Adrenal gland (tissue), 9 donors: ENCODE measurements at regions not wholly inside any gene's neighbourhood (a gene's known extent, or its start where the extent isn't known, plus 50 kb on each side); places are given as distances from the start of the nearest gene placed in this dataset.

Experiments
- DNase-seq, 7 donors: peaks; one replicate each; pipeline ENCODE4 v3.0.0-alpha.2; 2019 to 2020
- H3K27ac ChIP-seq, 5 donors: fragments of 200-600 bp; sonication (generic) in 4 of 5; 1 replicate in 3 of 5; 2 replicates in 2 of 5; pipeline versions ENCODE4 v1.5.1 to v1.8.0; 2016 to 2020; ENCODE audit warnings: mild to moderate bottlenecking in 1 of 5
- H3K27me3 ChIP-seq: fragments of 200-600 bp; 2 replicates; pipeline ENCODE4 v1.8.0; 2021
- H3K36me3 ChIP-seq, 2 donors: fragments of 200-600 bp; replicated peaks in 1 of 2; 1 replicate in 1 of 2; 2 replicates in 1 of 2; pipeline versions ENCODE4 v1.5.1 to v1.8.0; 2018 to 2022
- H3K4me1 ChIP-seq, 2 donors: fragments of 200-600 bp; replicated peaks in 1 of 2; 1 replicate in 1 of 2; 2 replicates in 1 of 2; pipeline versions ENCODE4 v1.5.1 to v1.8.0; 2018 to 2021
- H3K4me3 ChIP-seq, 4 donors: fragments of 200-600 bp; sonication (generic) in 3 of 4; one replicate each; pipeline ENCODE4 v1.5.1; 2016 to 2018
- H3K9me3 ChIP-seq, 3 donors: fragments of 200-600 bp; sonication (generic) in 1 of 3; replicated peaks in 1 of 3; 1 replicate in 2 of 3; 2 replicates in 1 of 3; pipeline versions ENCODE4 v1.5.1 to v1.8.0; 2016 to 2021
- POLR2A ChIP-seq, 2 donors: fragments of 450-650 bp; IDR thresholded peaks; one replicate each; pipeline ENCODE4 v1.6.1; 2017; ENCODE audit warnings: antibody characterized with exemption in 2 of 2, mild to moderate bottlenecking in 2 of 2, moderate library complexity in 1 of 2
- WGBS, 4 donors: extraction: QIAGEN DNeasy Blood & Tissue Kit in 2 of 4; methylation state at CpG; one replicate each; pipeline versions ENCODE4 v1.1.5 to v1.1.7; 2013 to 2017; 5-methylcytosine and 5-hydroxymethylcytosine counted together
- intact Hi-C, 2 donors: fragments of 100-400 bp; cut with DNase I; formaldehyde crosslinking; loops; one replicate each; pipeline versions ENCODE4 v1.14.1 to v1.15.0; 2022 to 2023
- TF ChIP-seq, protein P1 (sequence below), 6 experiments: fragments of 450-650 bp in 4 of 6; fragments of 200-600 bp in 2 of 6; sonication (generic) in 1 of 6; IDR thresholded peaks; 1 replicate in 5 of 6; 2 replicates in 1 of 6; pipeline versions ENCODE4 v1.5.1 to v1.8.0; 2016 to 2021; ENCODE audit warnings: antibody characterized with exemption in 6 of 6, mild to moderate bottlenecking in 2 of 6, moderate library complexity in 1 of 6
- donor health status: healthy with polysubstance abuse.
- donor health status: Bipolar disorder and iron deficiency.
- donor health status: DM: yes; HTN: yes; CAD: no.
- donor health status: DM: no; HTN: no; CAD: no.
- donor health status: DM: no; HTN: no; CAD: no.

DNA sequence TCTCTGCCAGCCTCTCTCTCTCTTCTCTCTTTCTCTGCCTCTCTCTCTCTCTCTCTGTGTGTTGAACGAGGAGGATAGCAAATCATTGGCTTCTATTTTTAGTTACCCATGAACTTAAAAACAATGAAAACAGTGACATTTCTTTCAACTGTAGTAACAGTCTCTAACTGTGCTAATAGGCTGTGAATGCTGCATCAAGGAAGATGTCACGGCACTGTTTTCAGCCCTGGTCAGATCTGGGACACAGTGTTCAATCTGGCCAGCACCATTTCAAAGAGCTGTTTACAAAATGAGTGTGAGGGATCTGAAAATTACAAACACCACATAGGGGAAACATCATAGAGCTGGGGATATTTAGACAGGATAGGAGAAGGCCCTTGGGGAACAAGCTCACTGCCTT, 717.0 kb downstream of the FGF9 start:
- intact Hi-C loops, result no loop called here
- 35 to 38% (median 36%) methylated on average over 2 of the region's 2 CpGs for WGBS, 4 donors
- H3K36me3 ChIP-seq, result no peaks in the 10 kb centered on the region

DNA sequence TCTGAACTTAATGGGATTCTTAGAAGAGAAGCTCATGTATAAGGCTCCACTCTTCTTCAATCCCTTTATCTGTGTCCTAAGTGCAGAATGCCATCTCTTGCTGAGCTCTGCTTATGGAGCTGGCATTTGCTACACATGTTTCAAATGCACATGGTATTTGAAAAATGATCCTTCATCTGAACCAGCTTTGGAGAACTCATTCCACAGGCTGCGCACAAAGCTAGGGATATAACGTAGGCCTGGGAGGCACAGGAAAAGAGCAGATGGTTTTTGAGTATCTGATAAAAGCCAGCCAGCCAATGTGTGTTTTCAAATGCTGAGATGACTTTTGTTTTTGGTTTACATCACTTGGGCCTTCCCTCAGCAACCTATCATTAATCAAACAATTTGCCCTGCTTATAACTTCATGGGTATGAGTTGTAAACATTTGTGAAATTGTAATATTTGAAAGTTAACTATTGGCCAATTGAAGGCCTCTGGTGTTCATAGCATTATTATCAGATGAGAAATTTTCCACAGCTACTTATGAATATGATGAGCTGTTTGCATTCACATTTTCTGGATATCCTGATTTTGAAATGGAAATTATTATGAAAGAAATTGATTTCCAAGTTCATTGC, 729.0 kb downstream of the FGF9 start:
- intact Hi-C loops, result no loop called here
- H3K36me3 ChIP-seq, result no peaks in the 10 kb centered on the region
- no peak overlapping the region for H3K27ac ChIP-seq
- H3K27me3 ChIP-seq, result no peaks in the 10 kb centered on the region
- DNase-seq, result no peak
- 83 to 100% (median 87%) methylated on average over 2 of the region's 2 CpGs for WGBS, 4 donors
- no peaks in the 10 kb centered on the region for H3K4me1 ChIP-seq
- no peak overlapping the region for H3K4me3 ChIP-seq
- no peak for TF ChIP-seq POLR2A (IDR thresholded peaks at IDR 0.05)
- H3K9me3 ChIP-seq, result no peaks in the 10 kb centered on the region

More for the DNA sequence above, 717.0 kb downstream of the FGF9 start:
- DNase-seq, result peak in 1 of 7 donors; percentile 19
- TF ChIP-seq, protein P1, sequence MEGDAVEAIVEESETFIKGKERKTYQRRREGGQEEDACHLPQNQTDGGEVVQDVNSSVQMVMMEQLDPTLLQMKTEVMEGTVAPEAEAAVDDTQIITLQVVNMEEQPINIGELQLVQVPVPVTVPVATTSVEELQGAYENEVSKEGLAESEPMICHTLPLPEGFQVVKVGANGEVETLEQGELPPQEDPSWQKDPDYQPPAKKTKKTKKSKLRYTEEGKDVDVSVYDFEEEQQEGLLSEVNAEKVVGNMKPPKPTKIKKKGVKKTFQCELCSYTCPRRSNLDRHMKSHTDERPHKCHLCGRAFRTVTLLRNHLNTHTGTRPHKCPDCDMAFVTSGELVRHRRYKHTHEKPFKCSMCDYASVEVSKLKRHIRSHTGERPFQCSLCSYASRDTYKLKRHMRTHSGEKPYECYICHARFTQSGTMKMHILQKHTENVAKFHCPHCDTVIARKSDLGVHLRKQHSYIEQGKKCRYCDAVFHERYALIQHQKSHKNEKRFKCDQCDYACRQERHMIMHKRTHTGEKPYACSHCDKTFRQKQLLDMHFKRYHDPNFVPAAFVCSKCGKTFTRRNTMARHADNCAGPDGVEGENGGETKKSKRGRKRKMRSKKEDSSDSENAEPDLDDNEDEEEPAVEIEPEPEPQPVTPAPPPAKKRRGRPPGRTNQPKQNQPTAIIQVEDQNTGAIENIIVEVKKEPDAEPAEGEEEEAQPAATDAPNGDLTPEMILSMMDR (IDR thresholded peaks at IDR 0.05), result no peak
- Histone ChIP-seq H3K4me1 (no peaks in the 10 kb centered on the region), H3K9me3 (no peaks in the 10 kb centered on the region), H3K27ac (no peak overlapping the region), H3K4me3 (no peak overlapping the region), H3K27me3 (no peaks in the 10 kb centered on the region)

DNA sequence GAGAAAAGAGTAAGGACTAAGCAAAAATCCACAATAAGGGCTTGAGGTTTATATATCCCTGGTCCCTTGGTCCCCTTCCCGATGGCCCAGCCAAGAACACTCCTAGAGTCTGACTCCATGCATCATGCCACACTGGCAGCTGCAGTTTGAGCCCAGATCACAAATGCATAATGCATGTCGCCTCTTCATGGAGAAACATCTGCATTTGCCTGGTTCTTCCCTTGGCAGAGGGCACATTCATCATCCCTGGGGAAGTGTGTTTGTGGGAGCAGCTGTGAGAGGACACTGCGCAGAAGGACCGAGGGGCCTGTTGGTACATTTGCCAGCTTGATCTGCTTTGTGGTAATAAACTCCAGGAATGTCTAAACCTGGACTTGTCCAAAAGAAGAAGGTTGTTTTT, 731.8 kb downstream of the FGF9 start:
- DNase-seq, result no peak
- Histone ChIP-seq H3K36me3 (no peaks in the 10 kb centered on the region), H3K9me3 (no peaks in the 10 kb centered on the region), H3K4me3 (no peak overlapping the region), H3K4me1 (no peaks in the 10 kb centered on the region), H3K27ac (no peak overlapping the region), H3K27me3 (no peaks in the 10 kb centered on the region)
- WGBS, 4 donors, result 68 to 92% (median 86%) methylated on average over 4 of the region's 4 CpGs
- no peak for TF ChIP-seq POLR2A (IDR thresholded peaks at IDR 0.05)
- TF ChIP-seq, protein P1 (IDR thresholded peaks at IDR 0.05), result no peak
- intact Hi-C loops, result no loop called here

DNA sequence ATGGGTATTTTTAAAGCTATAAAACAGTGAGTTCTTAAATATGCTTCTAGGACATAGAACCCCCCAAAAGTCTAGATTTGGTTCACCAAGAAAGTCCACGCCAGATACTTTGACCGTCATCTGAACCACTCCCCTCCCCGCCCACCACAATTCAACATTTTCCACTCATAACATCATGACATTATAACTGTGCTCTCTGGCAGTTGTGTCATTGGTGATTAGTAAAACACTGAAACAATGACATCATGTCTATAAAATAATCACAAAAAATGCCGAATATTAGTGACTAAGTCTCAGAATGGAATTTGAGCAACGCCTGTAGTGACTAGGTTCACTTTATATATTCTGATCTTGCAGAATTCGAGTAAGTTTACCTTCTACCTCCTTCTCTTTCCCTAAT, 732.3 kb downstream of the FGF9 start:
- no peaks in the 10 kb centered on the region for H3K36me3 ChIP-seq
- no peaks in the 10 kb centered on the region for H3K9me3 ChIP-seq
- H3K27me3 ChIP-seq, result no peaks in the 10 kb centered on the region
- no peak for DNase-seq
- no peaks in the 10 kb centered on the region for H3K4me1 ChIP-seq
- no peak overlapping the region for H3K4me3 ChIP-seq
- no peak for TF ChIP-seq POLR2A (IDR thresholded peaks at IDR 0.05)
- TF ChIP-seq, protein P1 (IDR thresholded peaks at IDR 0.05), result no peak
- H3K27ac ChIP-seq, result no peak overlapping the region
- intact Hi-C loops, result no loop called here
- 87 to 90% (median 88%) methylated on average over 6 of the region's 6 CpGs for WGBS, 4 donors

DNA sequence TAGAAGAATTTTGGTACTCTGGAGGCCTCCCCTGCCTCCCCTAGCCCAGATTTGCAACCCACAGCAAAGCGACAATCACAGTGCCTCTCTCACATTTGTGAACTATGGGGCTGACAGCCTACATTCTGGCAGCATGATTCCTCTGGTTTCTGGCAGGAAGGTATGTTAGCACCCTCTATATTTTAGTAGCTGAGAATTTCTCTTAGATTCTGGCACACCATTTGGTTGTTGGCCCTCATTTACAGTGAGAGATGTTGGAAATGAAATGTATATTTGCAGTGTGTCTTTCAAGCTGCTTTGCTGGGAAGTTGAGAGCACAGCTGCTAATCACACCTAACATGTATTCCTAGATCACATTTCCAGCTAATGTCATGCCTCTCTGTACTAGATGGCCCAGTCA, 735.0 kb downstream of the FGF9 start:
- DNase-seq, result no peak
- H3K4me3 ChIP-seq, result no peak overlapping the region
- no peaks in the 10 kb centered on the region for H3K36me3 ChIP-seq
- no peaks in the 10 kb centered on the region for H3K9me3 ChIP-seq
- no peaks in the 10 kb centered on the region for H3K27me3 ChIP-seq
- no peaks in the 10 kb centered on the region for H3K4me1 ChIP-seq
- WGBS, 4 donors, result 78 to 92% (median 88%) methylated on average over 1 of the region's 1 CpG
- no peak for TF ChIP-seq POLR2A (IDR thresholded peaks at IDR 0.05)
- TF ChIP-seq, protein P1 (IDR thresholded peaks at IDR 0.05), result no peak
- no peak overlapping the region for H3K27ac ChIP-seq
- intact Hi-C loops, result no loop called here
